ENCODE measurements at regions not wholly inside any gene's neighbourhood (a gene's known extent, or its start where the extent isn't known, plus 50 kb on each side); places are given as distances from the start of the nearest gene placed in this dataset.

DNA sequence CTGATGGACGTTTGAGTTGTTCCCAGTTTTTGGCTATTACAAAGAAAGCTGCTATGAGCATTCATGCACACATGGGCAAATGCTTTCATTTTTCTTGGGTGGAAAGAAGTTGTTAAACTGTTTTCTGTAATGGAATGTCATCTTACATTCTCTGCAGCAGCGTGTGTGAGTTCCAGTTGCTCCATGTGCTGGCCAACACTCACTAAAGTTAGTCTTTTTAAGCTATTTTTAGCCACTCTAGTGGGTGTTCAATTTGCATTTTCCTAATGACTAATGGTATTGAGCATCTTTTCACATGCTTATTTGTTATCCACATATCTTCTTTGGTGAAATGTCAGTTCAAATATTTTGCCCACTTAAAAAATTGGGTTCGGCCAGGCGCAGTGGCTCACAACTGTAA, 82.8 kb upstream of the COL13A1 start:
- DNase-seq (ENCODE audit: low spot score) = no peak
- TF ChIP-seq, protein P1, sequence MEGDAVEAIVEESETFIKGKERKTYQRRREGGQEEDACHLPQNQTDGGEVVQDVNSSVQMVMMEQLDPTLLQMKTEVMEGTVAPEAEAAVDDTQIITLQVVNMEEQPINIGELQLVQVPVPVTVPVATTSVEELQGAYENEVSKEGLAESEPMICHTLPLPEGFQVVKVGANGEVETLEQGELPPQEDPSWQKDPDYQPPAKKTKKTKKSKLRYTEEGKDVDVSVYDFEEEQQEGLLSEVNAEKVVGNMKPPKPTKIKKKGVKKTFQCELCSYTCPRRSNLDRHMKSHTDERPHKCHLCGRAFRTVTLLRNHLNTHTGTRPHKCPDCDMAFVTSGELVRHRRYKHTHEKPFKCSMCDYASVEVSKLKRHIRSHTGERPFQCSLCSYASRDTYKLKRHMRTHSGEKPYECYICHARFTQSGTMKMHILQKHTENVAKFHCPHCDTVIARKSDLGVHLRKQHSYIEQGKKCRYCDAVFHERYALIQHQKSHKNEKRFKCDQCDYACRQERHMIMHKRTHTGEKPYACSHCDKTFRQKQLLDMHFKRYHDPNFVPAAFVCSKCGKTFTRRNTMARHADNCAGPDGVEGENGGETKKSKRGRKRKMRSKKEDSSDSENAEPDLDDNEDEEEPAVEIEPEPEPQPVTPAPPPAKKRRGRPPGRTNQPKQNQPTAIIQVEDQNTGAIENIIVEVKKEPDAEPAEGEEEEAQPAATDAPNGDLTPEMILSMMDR (IDR thresholded peaks at IDR 0.05; ENCODE audit: extremely low read depth, missing control alignments) = no peak

DNA sequence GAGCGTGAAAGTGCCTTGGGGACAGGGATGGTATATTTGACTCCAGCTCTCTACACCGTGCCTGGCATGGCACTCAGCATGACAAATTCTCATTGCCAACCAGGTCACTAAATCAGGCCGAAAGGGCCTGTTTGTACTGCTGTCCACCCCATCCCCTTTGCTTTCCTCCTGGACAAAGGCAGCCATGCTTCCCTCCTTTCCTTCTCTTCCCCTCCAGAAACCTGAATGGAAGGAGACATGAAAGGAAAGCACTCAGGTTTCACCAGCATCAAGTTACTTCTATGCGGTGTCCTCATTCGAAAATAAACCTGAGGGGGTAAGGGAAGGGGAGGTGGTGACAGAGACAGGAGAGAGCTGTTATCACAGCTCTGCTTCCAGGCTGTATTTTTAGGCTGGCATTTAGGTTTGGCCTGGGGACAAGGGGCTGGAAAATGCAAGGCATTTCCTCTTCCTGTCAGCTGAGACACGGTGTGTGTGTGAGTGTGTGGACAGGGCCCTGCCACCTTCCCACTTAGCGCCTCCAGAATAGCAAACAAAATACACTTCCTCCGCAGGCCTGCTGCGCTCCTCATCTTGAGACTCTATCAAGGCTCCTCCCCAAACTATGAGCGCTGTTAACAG, 79.9 kb upstream of the COL13A1 start:
- TF ChIP-seq, protein P1 (IDR thresholded peaks at IDR 0.05; ENCODE audit: extremely low read depth, missing control alignments) = no peak
- DNase-seq (ENCODE audit: low spot score) = no peak

DNA sequence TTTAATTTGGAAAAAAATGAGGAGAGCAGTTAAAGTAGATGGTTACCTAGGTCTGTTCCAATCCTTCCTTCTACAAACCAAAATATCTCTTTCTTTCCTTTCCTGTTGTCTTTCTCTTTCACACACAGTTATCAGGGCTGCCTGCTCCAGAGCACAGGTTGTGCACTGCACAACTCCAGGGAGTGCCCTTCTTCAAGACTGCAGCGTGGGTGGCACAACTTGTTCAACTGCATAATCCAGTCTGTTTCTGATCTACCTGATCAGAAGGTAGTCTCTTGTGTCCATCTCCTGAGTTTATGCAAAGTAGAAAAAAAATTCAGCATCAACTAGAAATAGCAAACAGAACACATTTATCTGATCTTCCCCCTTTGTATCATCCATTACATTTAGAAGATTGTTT, 78.1 kb upstream of the COL13A1 start:
- no peak for DNase-seq (ENCODE audit: low spot score)
- TF ChIP-seq, protein P1 (IDR thresholded peaks at IDR 0.05; ENCODE audit: extremely low read depth, missing control alignments) = no peak

DNA sequence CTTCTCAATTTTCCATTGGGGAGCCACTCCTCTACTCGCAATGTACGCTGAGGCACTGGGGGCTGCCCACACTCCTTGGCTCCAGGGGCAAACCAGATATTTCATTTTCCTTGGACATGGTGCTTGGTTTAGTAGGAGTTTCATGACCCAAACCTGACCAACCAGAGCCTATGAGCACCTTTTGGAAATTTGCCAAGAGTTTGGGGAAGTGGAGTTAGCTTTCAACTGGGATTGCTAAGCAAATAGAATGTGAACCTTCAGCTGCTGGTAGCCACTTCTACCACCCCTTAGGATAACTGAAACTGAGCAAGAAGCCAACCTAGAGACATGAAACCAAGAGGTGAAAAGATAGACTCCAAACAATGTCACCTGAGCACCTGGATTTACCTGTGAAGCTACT, 74.9 kb upstream of the COL13A1 start:
- TF ChIP-seq, protein P1 (IDR thresholded peaks at IDR 0.05; ENCODE audit: extremely low read depth, missing control alignments) = no peak

DNA sequence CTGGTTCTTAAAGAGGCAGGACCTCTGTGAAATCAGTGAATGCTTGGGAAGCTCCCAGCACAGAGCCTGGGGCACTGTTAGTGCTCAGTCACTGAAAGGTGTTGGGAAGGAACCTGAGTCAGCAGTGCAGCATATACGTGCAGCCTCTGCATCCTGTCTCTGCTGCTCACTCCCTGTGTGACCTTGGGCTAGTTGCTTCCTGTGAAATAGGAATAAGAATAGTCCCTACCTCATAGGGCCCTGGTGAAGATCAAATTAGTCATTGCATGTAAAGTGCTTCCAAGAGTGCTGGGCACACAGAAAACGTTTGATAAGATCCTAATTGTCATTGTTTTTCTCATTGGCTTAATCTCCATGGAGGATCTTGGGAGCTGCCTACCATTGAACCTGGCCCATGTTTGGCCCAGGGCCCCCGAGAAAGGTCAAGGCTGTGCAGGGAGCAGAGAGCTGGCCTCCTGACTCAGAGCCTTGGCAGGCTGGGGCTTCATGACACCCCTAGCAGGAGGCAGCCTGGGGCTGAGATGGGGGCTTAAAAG, 73.3 kb upstream of the COL13A1 start:
- TF ChIP-seq, protein P1 (IDR thresholded peaks at IDR 0.05; ENCODE audit: extremely low read depth, missing control alignments) = no peak
- DNase-seq (ENCODE audit: low spot score) = no peak

More for the DNA sequence above, 74.9 kb upstream of the COL13A1 start:
- no peak for DNase-seq (ENCODE audit: low spot score)

DNA sequence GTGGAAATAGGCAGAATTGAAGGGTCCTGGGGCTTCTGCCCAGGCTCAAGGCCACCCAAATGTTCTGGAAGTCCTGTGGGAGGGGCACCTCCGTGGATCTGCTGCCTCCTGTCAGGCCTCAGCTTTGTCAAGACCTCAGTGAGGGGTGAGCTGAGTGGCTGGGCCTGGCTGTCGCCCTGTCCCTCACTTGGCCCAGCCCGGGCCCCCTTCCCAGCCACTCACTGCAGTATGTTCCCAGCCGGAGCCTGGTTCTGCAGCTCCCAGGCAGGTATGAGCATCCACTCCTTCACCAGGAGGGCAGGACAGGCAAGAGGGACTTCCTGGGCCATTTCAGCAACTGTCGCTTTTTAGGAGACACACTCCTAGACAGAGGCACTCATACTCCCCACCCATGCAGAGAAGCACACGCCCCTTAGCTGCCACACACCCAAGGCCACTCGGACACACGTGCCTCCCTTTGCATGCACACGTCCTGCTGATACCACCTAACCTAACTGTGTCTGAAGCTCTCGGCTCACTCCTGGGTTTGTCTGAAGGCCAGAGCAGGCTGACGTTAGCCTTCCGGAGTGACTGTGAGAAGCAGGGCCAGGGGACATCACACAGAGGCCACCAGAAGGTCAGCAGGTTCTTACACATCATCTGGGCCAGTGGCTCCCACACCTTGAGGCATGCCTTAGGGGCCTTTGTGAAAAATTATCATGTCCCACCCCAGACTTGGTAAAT, 72.2 kb upstream of the COL13A1 start:
- DNase-seq (ENCODE audit: low spot score) = no peak
- TF ChIP-seq, protein P1 (IDR thresholded peaks at IDR 0.05; ENCODE audit: extremely low read depth, missing control alignments) = no peak

Measured in GM20000 (cell line).